ENCODE measurements at regions not wholly inside any gene's neighbourhood (a gene's known extent, or its start where the extent isn't known, plus 50 kb on each side); places are given as distances from the start of the nearest gene placed in this dataset.
A peak's percentile ranks its signal among the peaks of the same experiment; 100 is the strongest.

DNA sequence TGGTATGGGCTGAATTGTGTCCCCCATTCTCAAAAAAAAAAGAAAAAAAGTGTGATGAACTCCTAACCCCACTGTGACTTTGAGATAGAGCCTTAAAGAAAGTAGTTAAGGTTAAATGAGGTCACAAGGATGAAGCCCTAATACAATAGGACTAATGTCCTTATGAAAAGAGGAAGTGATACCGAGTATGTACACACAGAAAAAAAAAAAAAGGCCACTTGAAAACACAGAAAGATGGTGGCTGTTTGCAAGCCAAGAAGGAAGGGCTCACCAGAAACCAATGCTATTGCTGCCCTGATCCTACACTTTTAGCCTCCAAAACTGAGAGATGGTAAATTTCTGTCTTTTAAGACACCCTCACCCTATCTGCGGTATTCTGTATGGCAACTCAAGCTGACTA is 955.6 kb downstream of the PCDH17 start:
- TF ChIP-seq, protein P1, sequence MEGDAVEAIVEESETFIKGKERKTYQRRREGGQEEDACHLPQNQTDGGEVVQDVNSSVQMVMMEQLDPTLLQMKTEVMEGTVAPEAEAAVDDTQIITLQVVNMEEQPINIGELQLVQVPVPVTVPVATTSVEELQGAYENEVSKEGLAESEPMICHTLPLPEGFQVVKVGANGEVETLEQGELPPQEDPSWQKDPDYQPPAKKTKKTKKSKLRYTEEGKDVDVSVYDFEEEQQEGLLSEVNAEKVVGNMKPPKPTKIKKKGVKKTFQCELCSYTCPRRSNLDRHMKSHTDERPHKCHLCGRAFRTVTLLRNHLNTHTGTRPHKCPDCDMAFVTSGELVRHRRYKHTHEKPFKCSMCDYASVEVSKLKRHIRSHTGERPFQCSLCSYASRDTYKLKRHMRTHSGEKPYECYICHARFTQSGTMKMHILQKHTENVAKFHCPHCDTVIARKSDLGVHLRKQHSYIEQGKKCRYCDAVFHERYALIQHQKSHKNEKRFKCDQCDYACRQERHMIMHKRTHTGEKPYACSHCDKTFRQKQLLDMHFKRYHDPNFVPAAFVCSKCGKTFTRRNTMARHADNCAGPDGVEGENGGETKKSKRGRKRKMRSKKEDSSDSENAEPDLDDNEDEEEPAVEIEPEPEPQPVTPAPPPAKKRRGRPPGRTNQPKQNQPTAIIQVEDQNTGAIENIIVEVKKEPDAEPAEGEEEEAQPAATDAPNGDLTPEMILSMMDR (IDR thresholded peaks at IDR 0.05; ENCODE audit: borderline replicate concordance, control extremely low read depth, extremely low read depth, insufficient read depth, missing control alignments): no peak
- in situ Hi-C loops (cut with MboI; ENCODE audit: low sequenced_read_pairs, unreplicated experiment): no loop called here
- peak; percentile 15 for DNase-seq (ENCODE audit: low spot score)

DNA sequence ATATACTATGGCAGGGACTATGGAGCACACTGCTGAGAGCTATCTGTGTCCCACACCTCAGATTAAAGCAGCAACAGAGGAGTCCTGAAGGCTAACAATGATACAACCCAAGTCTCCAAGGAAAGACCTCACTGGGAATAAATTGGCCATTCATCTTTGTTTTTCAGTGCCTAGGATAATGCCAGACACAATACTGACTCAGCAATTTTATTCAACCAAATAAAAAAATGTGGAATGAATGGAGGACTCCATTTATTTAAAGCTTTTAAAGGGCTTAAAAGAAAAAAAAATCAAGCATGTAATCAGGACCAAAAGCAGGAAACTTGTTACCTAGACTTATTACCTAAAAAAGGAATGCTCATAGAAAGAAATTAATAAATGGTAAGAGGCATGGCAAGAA is 960.5 kb downstream of the PCDH17 start:
- no peak for DNase-seq (ENCODE audit: low spot score)
- TF ChIP-seq, protein P1 (IDR thresholded peaks at IDR 0.05; ENCODE audit: borderline replicate concordance, control extremely low read depth, extremely low read depth, insufficient read depth, missing control alignments): no peak
- in situ Hi-C loops (cut with MboI; ENCODE audit: low sequenced_read_pairs, unreplicated experiment): no loop called here

DNA sequence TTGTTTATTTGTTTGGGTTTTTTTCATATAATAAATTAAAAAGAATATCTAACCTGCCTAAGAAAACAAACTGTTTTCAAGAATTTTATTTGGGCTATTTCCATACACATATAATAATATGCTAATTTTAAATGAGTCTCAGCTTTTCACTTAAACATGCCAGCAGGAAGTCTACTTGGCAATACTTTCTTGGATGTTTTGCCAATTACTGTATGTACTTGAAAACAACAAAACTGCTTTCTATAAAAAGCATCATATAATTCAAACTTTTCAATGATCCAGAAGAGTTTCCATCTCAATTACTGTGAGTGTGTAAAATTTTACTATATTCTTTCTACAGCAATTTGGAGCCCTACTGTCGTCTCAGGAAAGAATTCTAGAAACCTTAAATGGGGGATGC is 961.2 kb downstream of the PCDH17 start:
- TF ChIP-seq, protein P1 (IDR thresholded peaks at IDR 0.05; ENCODE audit: borderline replicate concordance, control extremely low read depth, extremely low read depth, insufficient read depth, missing control alignments): no peak
- DNase-seq (ENCODE audit: low spot score): no peak
- in situ Hi-C loops (cut with MboI; ENCODE audit: low sequenced_read_pairs, unreplicated experiment): no loop called here

DNA sequence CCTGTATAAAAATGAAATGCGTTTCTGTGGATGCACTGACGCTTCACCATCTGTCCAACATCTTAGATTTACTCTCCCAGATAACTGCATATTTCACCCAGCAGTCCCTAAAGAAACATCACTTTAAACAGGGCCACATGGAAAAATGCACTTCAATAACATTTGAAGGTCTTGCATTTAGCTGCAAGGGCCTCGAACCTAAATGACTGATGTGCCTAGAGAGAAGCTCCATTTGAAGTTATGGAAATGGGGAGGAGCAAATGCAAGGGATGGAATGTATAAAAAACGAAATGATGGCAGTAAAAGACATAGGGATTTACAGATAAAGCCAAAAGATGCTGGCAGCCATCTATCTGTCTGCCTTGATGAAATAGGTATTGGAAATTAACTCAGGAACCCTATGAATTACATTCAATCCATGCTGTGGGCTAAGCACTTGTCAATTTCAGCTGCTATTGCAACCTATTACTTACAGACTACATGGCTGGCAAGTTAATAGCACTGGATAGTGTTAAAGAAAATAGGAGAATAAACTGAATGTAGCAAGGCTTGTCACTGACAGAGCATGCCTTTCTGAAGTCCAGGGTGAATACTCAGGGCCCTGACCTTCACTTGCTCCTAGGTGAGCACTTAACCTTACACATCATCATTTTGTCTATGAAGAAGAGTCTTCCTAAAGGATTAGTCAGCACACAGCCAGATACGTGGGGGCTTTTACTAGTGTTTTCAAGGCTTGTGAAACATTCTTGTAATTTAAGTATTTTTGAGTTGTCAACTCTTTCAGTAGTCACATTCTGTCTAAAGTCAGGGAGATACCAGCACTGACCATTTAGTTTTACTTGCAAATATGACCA is 963.4 kb downstream of the PCDH17 start:
- DNase-seq (ENCODE audit: low spot score): no peak
- in situ Hi-C loops (cut with MboI; ENCODE audit: low sequenced_read_pairs, unreplicated experiment): no loop called here
- TF ChIP-seq, protein P1 (IDR thresholded peaks at IDR 0.05; ENCODE audit: borderline replicate concordance, control extremely low read depth, extremely low read depth, insufficient read depth, missing control alignments): no peak

DNA sequence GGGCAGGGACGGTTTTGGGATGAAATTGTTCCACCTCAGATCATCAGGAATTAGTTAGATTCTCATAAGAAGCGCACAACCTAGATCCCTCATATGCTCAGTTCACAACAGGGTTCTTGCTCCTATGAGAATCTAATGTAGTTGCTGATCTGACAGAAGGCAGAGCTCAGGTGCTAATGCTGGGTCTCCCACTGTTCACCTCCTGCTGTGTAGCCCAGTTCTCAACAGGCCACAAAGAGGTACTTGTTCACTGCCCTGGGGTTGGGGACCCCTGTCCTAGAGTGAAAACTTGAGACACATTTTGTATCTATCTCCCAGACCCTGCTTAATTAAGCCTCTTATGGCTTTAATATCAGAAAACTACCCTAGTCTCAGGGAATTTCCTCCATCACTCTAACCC is 966.0 kb downstream of the PCDH17 start:
- TF ChIP-seq, protein P1 (IDR thresholded peaks at IDR 0.05; ENCODE audit: borderline replicate concordance, control extremely low read depth, extremely low read depth, insufficient read depth, missing control alignments): no peak
- DNase-seq (ENCODE audit: low spot score): no peak
- in situ Hi-C loops (cut with MboI; ENCODE audit: low sequenced_read_pairs, unreplicated experiment): no loop called here

DNA sequence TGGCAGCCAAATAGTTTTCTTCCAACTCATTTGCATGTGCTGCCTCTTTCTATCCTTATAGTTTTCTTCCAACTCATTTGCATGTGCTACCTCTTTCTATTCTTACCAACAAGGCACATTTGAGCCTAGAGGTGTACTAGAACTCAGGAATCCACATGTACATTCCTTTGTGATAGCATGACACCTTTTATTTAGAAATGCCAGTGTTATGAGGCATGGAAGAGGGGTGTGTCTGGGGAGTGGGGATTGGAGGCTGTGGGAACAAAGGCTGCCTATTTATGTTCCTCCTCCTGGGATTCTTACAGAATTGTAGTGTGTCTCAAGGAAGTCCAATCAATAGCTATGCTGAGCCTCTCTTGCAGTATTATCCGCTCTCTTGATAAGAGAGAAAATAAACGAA is 966.7 kb downstream of the PCDH17 start:
- no peak for DNase-seq (ENCODE audit: low spot score)
- TF ChIP-seq, protein P1 (IDR thresholded peaks at IDR 0.05; ENCODE audit: borderline replicate concordance, control extremely low read depth, extremely low read depth, insufficient read depth, missing control alignments): no peak
- in situ Hi-C loops (cut with MboI; ENCODE audit: low sequenced_read_pairs, unreplicated experiment): no loop called here
